ENCODE measurements at regions not wholly inside any gene's neighbourhood (a gene's known extent, or its start where the extent isn't known, plus 50 kb on each side); places are given as distances from the start of the nearest gene placed in this dataset.

DNA sequence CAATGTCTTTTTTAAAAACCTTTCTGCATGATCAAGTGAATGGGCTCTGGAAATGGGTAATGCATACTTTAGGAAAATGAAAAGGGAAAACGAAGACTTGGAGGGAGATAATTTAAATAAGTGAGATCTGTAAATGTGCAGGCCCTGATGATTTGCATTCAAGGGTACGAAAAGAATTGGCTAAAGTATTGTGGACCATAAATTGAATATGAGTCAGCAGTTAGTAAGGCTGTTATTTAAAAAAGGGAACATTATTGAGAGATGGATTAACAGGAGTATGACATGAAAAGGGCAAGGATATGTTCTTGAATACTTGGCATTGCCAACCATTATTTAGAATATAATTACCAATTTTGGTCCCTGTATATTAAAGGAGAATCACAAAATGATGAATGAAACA is 125.5 kb downstream of the GPAT3 start:
- BruUV-seq (replicated peaks), result no TSS peak
- H2AK9ac ChIP-seq (replicated peaks; ENCODE audit: low read depth, low read length, poor library complexity), result no peak overlapping the region
- H2BK15ac ChIP-seq (ENCODE audit: low read depth, low read length), result no peak overlapping the region
- H3K4ac ChIP-seq (ENCODE audit: low read depth, low read length), result no peak overlapping the region
- H2BK20ac ChIP-seq (ENCODE audit: low read depth, low read length), result no peak overlapping the region
- no peak overlapping the region for H3K23ac ChIP-seq (ENCODE audit: low read depth, low read length)
- 50% methylated on average over 1 of the region's 2 CpGs; no CpG with 5 or more reads in 1 of the 2 experiments for WGBS, 2 experiments (ENCODE audit: extremely low coverage in 2 of 2, insufficient read length in 1 of 2)
- no peak for TF ChIP-seq SMC3 (IDR thresholded peaks at IDR 0.05; ENCODE audit: low read depth, low read length)
- TF ChIP-seq RCOR1 (IDR thresholded peaks at IDR 0.05; ENCODE audit: insufficient replicate concordance, low read length), result no peak
- TF ChIP-seq BHLHE40 (IDR thresholded peaks at IDR 0.05; ENCODE audit: low read depth, low read length), result no peak
- TF ChIP-seq MXI1 (IDR thresholded peaks at IDR 0.05; ENCODE audit: borderline replicate concordance, low read depth, low read length), result no peak
- no peak for TF ChIP-seq RFX5 (IDR thresholded peaks at IDR 0.05; ENCODE audit: low read depth, low read length)
- TF ChIP-seq MAZ (IDR thresholded peaks at IDR 0.05; ENCODE audit: borderline replicate concordance, low read depth, low read length), result no peak
- TF ChIP-seq, protein P1, sequence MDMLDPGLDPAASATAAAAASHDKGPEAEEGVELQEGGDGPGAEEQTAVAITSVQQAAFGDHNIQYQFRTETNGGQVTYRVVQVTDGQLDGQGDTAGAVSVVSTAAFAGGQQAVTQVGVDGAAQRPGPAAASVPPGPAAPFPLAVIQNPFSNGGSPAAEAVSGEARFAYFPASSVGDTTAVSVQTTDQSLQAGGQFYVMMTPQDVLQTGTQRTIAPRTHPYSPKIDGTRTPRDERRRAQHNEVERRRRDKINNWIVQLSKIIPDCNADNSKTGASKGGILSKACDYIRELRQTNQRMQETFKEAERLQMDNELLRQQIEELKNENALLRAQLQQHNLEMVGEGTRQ (IDR thresholded peaks at IDR 0.05; ENCODE audit: low read depth, low read length), result no peak
- TF ChIP-seq, protein P2, sequence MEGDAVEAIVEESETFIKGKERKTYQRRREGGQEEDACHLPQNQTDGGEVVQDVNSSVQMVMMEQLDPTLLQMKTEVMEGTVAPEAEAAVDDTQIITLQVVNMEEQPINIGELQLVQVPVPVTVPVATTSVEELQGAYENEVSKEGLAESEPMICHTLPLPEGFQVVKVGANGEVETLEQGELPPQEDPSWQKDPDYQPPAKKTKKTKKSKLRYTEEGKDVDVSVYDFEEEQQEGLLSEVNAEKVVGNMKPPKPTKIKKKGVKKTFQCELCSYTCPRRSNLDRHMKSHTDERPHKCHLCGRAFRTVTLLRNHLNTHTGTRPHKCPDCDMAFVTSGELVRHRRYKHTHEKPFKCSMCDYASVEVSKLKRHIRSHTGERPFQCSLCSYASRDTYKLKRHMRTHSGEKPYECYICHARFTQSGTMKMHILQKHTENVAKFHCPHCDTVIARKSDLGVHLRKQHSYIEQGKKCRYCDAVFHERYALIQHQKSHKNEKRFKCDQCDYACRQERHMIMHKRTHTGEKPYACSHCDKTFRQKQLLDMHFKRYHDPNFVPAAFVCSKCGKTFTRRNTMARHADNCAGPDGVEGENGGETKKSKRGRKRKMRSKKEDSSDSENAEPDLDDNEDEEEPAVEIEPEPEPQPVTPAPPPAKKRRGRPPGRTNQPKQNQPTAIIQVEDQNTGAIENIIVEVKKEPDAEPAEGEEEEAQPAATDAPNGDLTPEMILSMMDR (conservative IDR thresholded peaks at IDR 0.05; ENCODE audit: low read depth, low read length), result no peak
- TF ChIP-seq CEBPB (IDR thresholded peaks at IDR 0.05; ENCODE audit: low read depth, low read length), result no peak
- in situ Hi-C loops (cut with MboI; ENCODE audit: low sequenced_read_pairs) (no loop called here), dilution Hi-C loops (cut with HindIII; ENCODE audit: low sequenced_read_pairs, unreplicated experiment) (no loop called here), intact Hi-C loops (cut with micrococcal nuclease) (no loop called here)
- H3K4me1 ChIP-seq (ENCODE audit: control insufficient read depth, insufficient read depth, low read length), result no peaks in the 10 kb centered on the region
- no peak overlapping the region for H3K56ac ChIP-seq (ENCODE audit: extremely low read depth, insufficient read depth, low read length)
- no peaks in the 10 kb centered on the region for H3K79me1 ChIP-seq (ENCODE audit: low read depth in 1 of 2, low read length in 2 of 2)
- ATAC-seq (ENCODE audit: low read depth), result no peak
- no peak for DNase-seq
- no peak overlapping the region for H2BK120ac ChIP-seq (ENCODE audit: low read depth, low read length)
- no peak overlapping the region for H4K91ac ChIP-seq (ENCODE audit: insufficient read depth, low read depth, low read length)
- no peaks in the 10 kb centered on the region for H4K20me1 ChIP-seq (ENCODE audit: insufficient read depth, low read length)
- H3K27ac ChIP-seq (ENCODE audit: insufficient read depth, low read length), result no peak overlapping the region
- H3K9me3 ChIP-seq (ENCODE audit: control insufficient read depth, insufficient read depth, low read length), result no peaks in the 10 kb centered on the region
- H3K4me2 ChIP-seq (ENCODE audit: low read depth, low read length), result no peak overlapping the region
- no peak overlapping the region for H3K18ac ChIP-seq (ENCODE audit: low read depth, low read length)
- POLR2A ChIA-PET (ENCODE audit: unreplicated experiment), result no interaction called here
- no peak overlapping the region for H2BK5ac ChIP-seq (ENCODE audit: low read depth, low read length, poor library complexity, severe bottlenecking)
- CTCF ChIA-PET, result no interaction called here
- H4K5ac ChIP-seq (ENCODE audit: low read depth, low read length), result no peak overlapping the region
- H3K4me3 ChIP-seq (ENCODE audit: insufficient read depth, low read depth, low read length), result no peak overlapping the region
- H3K14ac ChIP-seq (replicated peaks; ENCODE audit: low read depth, low read length), result no peak overlapping the region
- H3K9me1 ChIP-seq (ENCODE audit: insufficient read depth, low read length), result no peaks in the 10 kb centered on the region
- no peak overlapping the region for H2AFZ ChIP-seq (replicated peaks; ENCODE audit: low read length, poor library complexity)
- H4K8ac ChIP-seq (ENCODE audit: low read depth in 2 of 2, low read length in 2 of 2), result no peak overlapping the region
- no peak overlapping the region for H2AK5ac ChIP-seq (ENCODE audit: low read depth, low read length)
- no peak overlapping the region for H3K9ac ChIP-seq (ENCODE audit: low read depth, low read length)
- H3K36me3 ChIP-seq (ENCODE audit: control insufficient read depth, insufficient read depth, low read length), result no peaks in the 10 kb centered on the region
- H3K27me3 ChIP-seq (ENCODE audit: control insufficient read depth, insufficient read depth, low read length), result peaks cover 4% of the 10 kb centered on the region

Measured in IMR-90 (cell line).